H9 (cell line): ENCODE measurements at regions not wholly inside any gene's neighbourhood (a gene's known extent, or its start where the extent isn't known, plus 50 kb on each side); places are given as distances from the start of the nearest gene placed in this dataset.

Experiments
- DNase-seq: peaks from one replicate; pipeline ENCODE4 v3.0.0-alpha.2; 2017
- H2AFZ ChIP-seq: one replicate; pipeline ENCODE4 v1.6.1; 2013; ENCODE audit warnings: mild to moderate bottlenecking, low read length, control low read depth, moderate library complexity
- H2AK5ac ChIP-seq: 2 replicates; pipeline ENCODE4 v1.6.1; 2013; ENCODE audit warnings: low read length, control low read depth, mixed read lengths; ENCODE audit not compliant: insufficient read length
- H2BK120ac ChIP-seq: one replicate; pipeline ENCODE4 v1.6.1; 2013; ENCODE audit warnings: low read depth, mild to moderate bottlenecking, low read length, control low read depth, inconsistent platforms; ENCODE audit not compliant: poor library complexity, severe bottlenecking
- H2BK12ac ChIP-seq: 2 replicates; pipeline ENCODE4 v1.6.1; 2013; ENCODE audit warnings: low read length, control low read depth, mixed read lengths, low read depth; ENCODE audit not compliant: insufficient read length
- H2BK15ac ChIP-seq: 2 replicates; pipeline ENCODE4 v1.6.1; 2013; ENCODE audit warnings: low read depth, low read length, control low read depth
- H2BK20ac ChIP-seq: one replicate; pipeline ENCODE4 v1.6.1; 2013; ENCODE audit warnings: low read depth, mild to moderate bottlenecking, low read length, control low read depth, inconsistent platforms; ENCODE audit not compliant: poor library complexity, severe bottlenecking
- H2BK5ac ChIP-seq: 2 replicates; pipeline ENCODE4 v1.6.1; 2013; ENCODE audit warnings: low read length, control low read depth, mixed read lengths; ENCODE audit not compliant: insufficient read length
- H3K14ac ChIP-seq: 2 replicates; pipeline ENCODE4 v1.6.1; 2013; ENCODE audit warnings: low read length, control low read depth; ENCODE audit not compliant: insufficient read depth
- H3K18ac ChIP-seq: 2 replicates; pipeline ENCODE4 v1.6.1; 2013; ENCODE audit warnings: low read depth, mild to moderate bottlenecking, mixed read lengths, low read length, control low read depth; ENCODE audit not compliant: insufficient read length
- H3K23ac ChIP-seq: 2 replicates; pipeline ENCODE4 v1.6.1; 2013; ENCODE audit warnings: low read length, control low read depth, mixed read lengths, low read depth; ENCODE audit not compliant: insufficient read length
- H3K23me2 ChIP-seq: 2 replicates; pipeline ENCODE4 v1.6.1; 2013; ENCODE audit warnings: low read depth, mild to moderate bottlenecking, mixed read lengths, low read length, control low read depth; ENCODE audit not compliant: insufficient read length, poor library complexity, severe bottlenecking
- H3K27ac ChIP-seq: 2 replicates; pipeline ENCODE4 v1.5.1; 2013; ENCODE audit warnings: low read length, control low read depth, mixed read lengths, low read depth; ENCODE audit not compliant: insufficient read length
- H3K27me3 ChIP-seq: 2 replicates; pipeline ENCODE4 v1.6.1; 2013; ENCODE audit warnings: low read length, control low read depth, inconsistent platforms; ENCODE audit not compliant: insufficient read depth
- H3K4ac ChIP-seq: 2 replicates; pipeline ENCODE4 v1.6.1; 2013; ENCODE audit warnings: low read depth, mild to moderate bottlenecking, control low read depth, inconsistent platforms, low read length, moderate library complexity
- H3K4me1 ChIP-seq: 2 replicates; pipeline ENCODE4 v1.6.1; 2013; ENCODE audit warnings: low read length, control low read depth, inconsistent platforms; ENCODE audit not compliant: insufficient read depth
- H3K4me2 ChIP-seq: 2 replicates; pipeline ENCODE4 v1.6.1; 2013; ENCODE audit warnings: low read length, control low read depth, mixed read lengths; ENCODE audit not compliant: insufficient read length, insufficient read depth
- H3K56ac ChIP-seq: 2 replicates; pipeline ENCODE4 v1.6.1; 2013; ENCODE audit warnings: low read depth, mild to moderate bottlenecking, mixed read lengths, low read length, control low read depth; ENCODE audit not compliant: insufficient read length
- H3K79me1 ChIP-seq: 2 replicates; pipeline ENCODE4 v1.6.1; 2013; ENCODE audit warnings: low read depth, mild to moderate bottlenecking, moderate library complexity, low read length, control low read depth, inconsistent platforms; ENCODE audit not compliant: insufficient read depth, poor library complexity, severe bottlenecking
- H3K79me2 ChIP-seq: 2 replicates; pipeline ENCODE4 v1.6.1; 2013; ENCODE audit warnings: low read length, control low read depth, inconsistent platforms; ENCODE audit not compliant: insufficient read depth
- H3K9ac ChIP-seq: 2 replicates; pipeline ENCODE4 v1.6.1; 2013; ENCODE audit warnings: low read length, control low read depth, mixed read lengths; ENCODE audit not compliant: insufficient read length; ENCODE audit errors: extremely low read depth
- H3K9me3 ChIP-seq: one replicate; pipeline ENCODE4 v1.6.1; 2013; ENCODE audit warnings: low read depth, low read length, inconsistent platforms; ENCODE audit not compliant: control insufficient read depth
- H3T11ph ChIP-seq: one replicate; pipeline ENCODE4 v1.6.1; 2013; ENCODE audit warnings: mild to moderate bottlenecking, low read length, control low read depth, inconsistent platforms
- H4K20me1 ChIP-seq: one replicate; pipeline ENCODE4 v1.6.1; 2013; ENCODE audit not compliant: control insufficient read depth, insufficient read length, insufficient read depth
- H4K5ac ChIP-seq: 2 replicates; pipeline ENCODE4 v1.6.1; 2013; ENCODE audit warnings: low read depth, mild to moderate bottlenecking, mixed read lengths, low read length, control low read depth; ENCODE audit not compliant: insufficient read length
- H4K8ac ChIP-seq: replicated peaks from 2 replicates; pipeline ENCODE4 v1.6.1; 2013; ENCODE audit warnings: low read length, control low read depth, mixed read lengths, low read depth; ENCODE audit not compliant: insufficient read length
- H4K91ac ChIP-seq: 2 replicates; pipeline ENCODE4 v1.6.1; 2013; ENCODE audit warnings: low read depth, mild to moderate bottlenecking, moderate library complexity, mixed read lengths, low read length, control low read depth; ENCODE audit not compliant: insufficient read length
- H3K27ac Mint-ChIP-seq, 3 experiments: 2 replicates in 2 of 3; 3 replicates in 1 of 3; pipeline ENCODE4 v1.8.0; 2020 to 2021; ENCODE audit warnings: mixed read lengths in 3 of 3, mild to moderate bottlenecking in 1 of 3, moderate library complexity in 1 of 3
- H3K27me3 Mint-ChIP-seq: 2 replicates; pipeline ENCODE4 v1.8.0; 2021; ENCODE audit warnings: low read depth, mild to moderate bottlenecking, moderate library complexity, mixed read lengths
- H3K36me3 Mint-ChIP-seq, 3 experiments: 2 replicates in 2 of 3; 3 replicates in 1 of 3; pipeline ENCODE4 v1.8.0; 2020 to 2021; ENCODE audit warnings: low read depth in 3 of 3, mixed read lengths in 3 of 3; ENCODE audit not compliant: insufficient read depth in 1 of 3
- H3K4me1 Mint-ChIP-seq, 2 experiments: 2 replicates each; pipeline ENCODE4 v1.8.0; 2020; ENCODE audit warnings: mixed read lengths in 2 of 2
- H3K4me3 Mint-ChIP-seq, 2 experiments: 2 replicates in 1 of 2; 3 replicates in 1 of 2; pipeline ENCODE4 v1.8.0; 2020 to 2021; ENCODE audit warnings: mild to moderate bottlenecking in 2 of 2, mixed read lengths in 2 of 2, moderate library complexity in 1 of 2
- H3K9me3 Mint-ChIP-seq, 2 experiments: 2 replicates in 1 of 2; 3 replicates in 1 of 2; pipeline ENCODE4 v1.8.0; 2020; ENCODE audit warnings: mild to moderate bottlenecking in 2 of 2, mixed read lengths in 2 of 2, moderate library complexity in 1 of 2
- CTCF ChIP-seq: fragments of 200-600 bp; sonication (generic); conservative IDR thresholded peaks from 3 replicates; pipeline ENCODE4 v1.8.0; 2021; ENCODE audit warnings: antibody characterized with exemption, mild to moderate bottlenecking
- WGBS: extraction: QIAGEN DNeasy Blood & Tissue Kit; methylation state at CpG from one replicate; pipeline ENCODE4 v1.1.7; 2013; ENCODE audit warnings: missing lambda C conversion rate, low lambda C conversion rate, mixed read lengths; ENCODE audit not compliant: insufficient read length; ENCODE audit errors: extremely low coverage; 5-methylcytosine and 5-hydroxymethylcytosine counted together

- no peaks in the 10 kb centered on the region for H3K27me3 ChIP-seq
- H2BK15ac ChIP-seq: no peak overlapping the region
- no peak overlapping the region for H3K4ac ChIP-seq
- H3K36me3 Mint-ChIP-seq: peaks cover 7 to 21% (median 8%) of the 10 kb centered on the region in 3 experiments
- H3K18ac ChIP-seq: no peak overlapping the region
- no peaks in the 10 kb centered on the region for H3K79me1 ChIP-seq
- H2BK120ac ChIP-seq: no peak overlapping the region
- H3K14ac ChIP-seq: no peak overlapping the region
- H3K4me1 Mint-ChIP-seq: peaks cover 23 to 33% of the 10 kb centered on the region in 2 experiments
- H3K23me2 ChIP-seq: peaks cover 7% of the 10 kb centered on the region
- H4K8ac ChIP-seq: no peak overlapping the region
- DNase-seq: no peak
- H3K27me3 Mint-ChIP-seq: no peaks in the 10 kb centered on the region; the same call in 1 of the 2 replicates
- H2AFZ ChIP-seq: no peak overlapping the region
- no peak overlapping the region for H4K91ac ChIP-seq
- H3K4me3 Mint-ChIP-seq: no peak overlapping the region
- no peaks in the 10 kb centered on the region for H3K9me3 ChIP-seq
- no peak overlapping the region for H3K27ac ChIP-seq
- H3K23ac ChIP-seq: no peak overlapping the region
- WGBS: no CpG with 5 or more reads among the region's 2 CpGs
- H2BK5ac ChIP-seq: no peak overlapping the region
- H4K5ac ChIP-seq: no peak overlapping the region
- no peak overlapping the region for H3K9ac ChIP-seq
- no peak overlapping the region for H3T11ph ChIP-seq
- H3K27ac Mint-ChIP-seq: peak overlapping the region in 2 of 3 experiments; percentile 7 to 98; a peak in 2 of 7 replicates
- H2BK12ac ChIP-seq: no peak overlapping the region
- H3K4me1 ChIP-seq: peaks cover 3% of the 10 kb centered on the region; the same call in 1 of the 2 replicates
- no peaks in the 10 kb centered on the region for H3K79me2 ChIP-seq
- no peak for TF ChIP-seq CTCF
- no peak overlapping the region for H3K4me2 ChIP-seq
- no peak overlapping the region for H2BK20ac ChIP-seq
- H2AK5ac ChIP-seq: no peak overlapping the region
- no peaks in the 10 kb centered on the region for H4K20me1 ChIP-seq
- no peak overlapping the region for H3K56ac ChIP-seq
- H3K9me3 Mint-ChIP-seq: peaks cover 12 to 19% of the 10 kb centered on the region in 2 experiments
These were observed 110.8 kb downstream of the SPRY1 start for GRCh38 chr4:123507376-123507775.
